GM21515 (cell line): ENCODE measurements at regions not wholly inside any gene's neighbourhood (a gene's known extent, or its start where the extent isn't known, plus 50 kb on each side); places are given as distances from the start of the nearest gene placed in this dataset.

ENCODE experiments used
- ATAC-seq: cut with Tn5 transposase; IDR thresholded peaks from one replicate; pipeline ENCODE4 v1.9.1; 2021; ENCODE audit not compliant: unreplicated experiment

- no peak for ATAC-seq
Measured at GRCh38 chr21:17422931-17423330, 89.9 kb upstream of the CXADR start.

DNA sequence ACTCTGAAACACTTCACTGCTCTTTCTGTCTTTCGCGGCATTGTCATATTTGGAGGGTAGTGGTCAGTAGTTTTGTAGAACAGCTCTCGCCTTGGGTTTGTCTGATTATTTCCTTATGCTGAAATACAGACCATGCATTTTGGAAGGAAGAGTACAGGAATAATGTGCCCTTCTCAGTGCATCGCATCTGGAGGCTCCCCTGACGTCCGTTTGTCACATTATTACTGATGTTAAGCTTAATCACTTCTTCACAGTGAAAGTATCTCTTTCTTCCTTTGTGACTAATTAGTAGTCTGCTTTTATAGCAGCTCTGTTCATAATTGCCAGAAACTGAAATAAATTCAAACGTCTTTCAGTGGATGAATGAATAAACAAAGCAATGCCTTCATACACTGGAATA lies 85.7 kb upstream of the CXADR start:
- no peak for ATAC-seq

- ATAC-seq = peak; percentile 91
Measured at GRCh38 chr21:17427831-17428483, 84.9 kb upstream of the CXADR start.

DNA sequence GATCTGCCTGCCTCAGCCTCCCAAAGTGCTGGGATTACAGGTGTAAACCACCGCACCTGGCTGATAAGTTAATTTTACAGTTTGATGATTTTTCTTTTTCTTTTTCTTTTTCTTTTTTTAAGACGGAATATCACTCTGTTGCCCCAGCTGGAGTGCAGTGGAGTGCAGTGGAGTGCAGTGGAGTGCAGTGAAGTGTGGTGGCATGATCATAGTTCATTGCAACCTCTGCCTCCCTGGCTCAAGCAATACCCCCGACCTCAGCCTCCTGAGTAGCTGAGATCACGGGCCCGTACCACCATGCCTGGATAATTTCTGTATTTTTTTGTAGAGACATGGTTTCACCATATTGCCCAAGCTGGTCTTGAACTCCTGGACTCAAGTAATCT lies 84.4 kb upstream of the CXADR start:
- ATAC-seq = peak; percentile 60

DNA sequence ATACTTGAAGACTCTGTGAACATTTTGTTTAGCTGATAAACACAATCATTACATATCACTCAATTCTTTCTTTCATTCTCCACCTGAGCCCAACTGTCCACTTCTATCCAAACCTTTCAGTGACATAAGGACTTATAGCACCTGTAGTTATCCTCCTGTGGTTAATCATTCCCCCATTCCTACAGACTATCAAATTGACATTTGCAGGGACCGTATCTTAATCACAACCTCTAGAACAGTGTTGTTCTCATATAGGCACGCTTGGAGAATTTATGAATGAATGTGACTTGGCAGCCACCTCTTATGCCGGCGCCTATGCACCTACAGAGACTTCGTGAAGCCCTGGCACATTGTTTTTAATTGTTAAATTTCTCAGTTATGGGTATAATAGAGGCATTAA lies 83.9 kb upstream of the CXADR start:
- ATAC-seq = no peak

GRCh38 chr21:17429936-17430335 lies 82.9 kb upstream of the CXADR start:
- ATAC-seq = no peak

GRCh38 chr21:17432732-17433057 lies 80.1 kb upstream of the CXADR start:
- ATAC-seq = no peak

- ATAC-seq = no peak
Measured at GRCh38 chr21:17433730-17434129, 79.1 kb upstream of the CXADR start.

DNA sequence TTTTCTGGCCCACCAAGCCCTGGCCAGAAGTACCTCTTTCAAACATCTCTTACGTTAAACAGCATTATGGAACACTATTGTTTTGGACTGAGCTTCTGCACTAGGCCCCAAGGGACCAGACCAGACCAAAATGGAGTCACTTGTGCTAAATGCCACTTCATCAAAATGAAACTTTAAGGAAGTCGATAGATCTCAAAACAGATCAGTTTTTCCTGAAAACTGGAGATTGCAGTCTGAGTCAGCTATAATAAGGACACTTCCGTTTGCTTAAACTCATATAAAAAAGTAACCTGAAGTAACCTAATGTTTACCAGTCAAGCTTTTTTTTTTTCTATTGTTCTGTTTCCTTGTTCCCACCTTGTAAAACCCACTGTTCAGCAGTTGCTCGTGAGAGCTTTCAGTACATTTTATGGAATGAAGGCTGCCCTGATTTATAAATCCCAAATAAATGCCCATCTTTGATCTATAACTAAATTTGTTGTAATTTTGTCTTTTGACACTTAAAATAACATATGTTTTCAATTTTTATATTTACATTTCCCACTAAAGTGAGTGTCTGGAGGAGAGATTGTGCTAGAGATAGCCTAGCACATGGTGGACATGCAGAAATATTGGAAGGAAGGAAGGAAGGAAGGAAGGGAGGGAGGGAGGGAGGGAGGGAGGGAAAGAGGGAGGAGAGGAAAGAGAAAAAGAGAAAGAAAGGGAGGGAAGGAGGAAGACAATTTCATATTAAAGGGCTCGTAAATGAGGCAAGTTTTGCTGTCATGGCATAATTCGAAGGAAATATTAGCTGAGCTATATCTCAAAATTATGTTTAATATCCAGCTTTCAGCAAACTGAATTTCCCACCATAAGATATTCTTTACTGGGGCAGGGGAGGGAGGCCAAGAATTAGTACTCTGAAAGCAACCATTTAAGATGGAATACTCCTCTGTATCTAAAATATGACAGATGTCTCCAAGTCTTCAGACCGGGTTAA lies 77.0 kb upstream of the CXADR start:
- ATAC-seq = no peak

GRCh38 chr21:17436626-17437111 lies 76.2 kb upstream of the CXADR start:
- no peak for ATAC-seq

DNA sequence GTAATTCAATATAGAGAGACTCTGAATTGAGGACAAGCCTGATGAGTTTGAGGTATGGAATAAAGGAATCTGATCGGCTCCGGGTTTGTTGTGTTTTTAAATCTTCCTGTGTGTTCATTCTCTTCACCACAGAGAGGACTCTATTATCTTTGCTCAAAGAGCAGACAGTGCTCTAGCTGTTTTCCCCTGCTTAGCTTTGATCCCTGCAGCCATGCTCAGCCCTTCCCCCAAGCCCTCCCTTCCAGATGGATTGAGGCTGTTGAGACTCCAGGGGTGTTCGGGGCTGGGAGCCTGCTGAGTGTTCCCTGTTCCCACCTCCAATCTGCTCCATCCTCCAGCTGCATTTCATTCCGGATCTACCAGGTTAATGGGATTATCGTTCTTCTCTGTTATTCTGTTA lies 74.2 kb upstream of the CXADR start:
- ATAC-seq = no peak

GRCh38 chr21:17440969-17441368 lies 71.9 kb upstream of the CXADR start:
- no peak for ATAC-seq

DNA sequence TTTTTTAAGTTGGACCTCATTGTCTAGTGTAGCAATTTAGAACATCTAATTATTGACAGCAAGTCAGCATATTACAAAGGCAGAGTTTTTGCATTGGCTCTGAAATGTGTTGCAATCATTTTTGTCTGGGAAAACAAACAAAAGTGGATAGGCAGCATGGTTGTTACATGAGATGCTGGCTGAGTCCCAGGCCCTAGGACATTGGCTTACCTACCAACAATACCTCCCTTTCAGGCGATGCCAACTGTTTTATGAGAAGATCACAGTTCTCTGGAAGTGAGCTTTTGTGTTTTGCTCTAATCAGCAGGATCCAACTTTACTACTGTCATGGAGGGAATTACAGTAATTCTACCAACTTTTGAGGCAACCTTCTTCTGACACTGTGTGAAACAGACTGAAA lies 71.5 kb upstream of the CXADR start:
- ATAC-seq = no peak

GRCh38 chr21:17442165-17442564 lies 70.7 kb upstream of the CXADR start:
- no peak for ATAC-seq

GRCh38 chr21:17444828-17445227 lies 68.0 kb upstream of the CXADR start:
- no peak for ATAC-seq

DNA sequence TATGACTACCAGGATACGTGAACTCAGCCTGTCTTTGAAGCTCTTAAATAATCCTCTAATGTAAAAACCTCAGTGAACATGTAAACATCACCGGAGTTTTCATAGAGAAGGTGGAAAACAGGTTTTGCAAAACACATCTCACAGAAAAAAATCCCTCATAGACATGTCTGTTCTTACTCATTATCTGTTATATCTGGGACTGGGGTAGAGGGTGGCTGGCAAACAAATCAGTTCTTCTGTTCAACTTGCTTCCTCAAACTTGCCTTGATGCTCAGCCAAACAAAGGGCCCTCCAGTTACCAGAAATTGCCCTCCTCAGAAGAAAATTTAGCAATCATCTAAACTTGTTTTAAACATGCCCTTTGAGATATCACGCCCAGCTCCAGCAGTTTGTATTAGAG lies 66.1 kb upstream of the CXADR start:
- no peak for ATAC-seq

DNA sequence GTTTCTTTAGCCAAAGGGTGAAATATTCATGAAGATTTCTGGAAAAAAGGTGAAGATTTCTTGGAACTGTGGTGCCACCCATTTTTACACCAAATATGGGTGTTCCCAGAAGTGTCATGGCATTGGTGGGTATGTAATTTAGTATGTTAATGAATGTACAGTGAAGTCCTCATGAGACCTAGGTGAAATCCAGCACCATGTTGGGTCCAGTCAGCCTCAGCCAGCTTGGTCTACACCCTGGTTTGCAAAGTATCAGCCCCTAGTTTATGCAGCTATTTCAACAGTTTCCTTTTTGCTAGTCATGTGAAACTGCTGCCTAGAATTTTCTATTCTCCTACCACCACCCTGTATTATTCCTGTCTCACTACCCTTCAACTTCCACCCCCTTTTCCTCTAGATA lies 63.1 kb upstream of the CXADR start:
- ATAC-seq = no peak

GRCh38 chr21:17451364-17451891 lies 61.4 kb upstream of the CXADR start:
- ATAC-seq = no peak

DNA sequence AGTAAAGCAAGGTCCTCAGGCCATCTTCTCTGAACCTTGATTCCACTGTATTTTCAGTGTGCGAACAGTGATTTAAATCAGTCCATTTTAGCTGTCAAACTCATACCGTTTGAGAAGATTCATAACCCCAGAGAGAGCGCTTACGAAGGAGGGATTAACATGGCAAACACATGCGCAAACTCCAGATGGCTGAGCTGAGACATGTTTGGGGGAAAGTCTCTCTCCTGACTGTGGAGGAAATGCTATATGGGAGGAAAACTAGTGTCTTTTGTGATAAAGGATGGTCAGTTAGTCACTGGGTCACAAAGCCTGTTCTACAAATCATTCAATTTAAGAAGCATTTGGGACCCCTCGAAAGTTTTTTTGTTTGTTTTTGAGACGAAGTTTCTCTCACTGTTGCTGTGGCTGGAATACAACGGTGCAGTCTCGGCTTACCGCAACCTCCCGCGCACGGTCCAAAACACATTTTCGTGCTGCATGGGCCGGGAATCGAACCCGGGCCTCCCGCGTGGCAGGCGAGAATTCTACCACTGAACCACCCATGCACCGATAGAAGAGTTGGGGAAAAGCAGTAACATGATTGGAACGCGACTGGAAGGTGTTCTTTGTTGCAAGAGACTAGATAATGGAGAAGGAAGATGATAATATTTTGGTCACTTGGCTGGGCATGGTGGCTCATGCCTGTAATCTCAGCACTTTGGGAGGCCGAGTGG lies 58.4 kb upstream of the CXADR start:
- no peak for ATAC-seq

DNA sequence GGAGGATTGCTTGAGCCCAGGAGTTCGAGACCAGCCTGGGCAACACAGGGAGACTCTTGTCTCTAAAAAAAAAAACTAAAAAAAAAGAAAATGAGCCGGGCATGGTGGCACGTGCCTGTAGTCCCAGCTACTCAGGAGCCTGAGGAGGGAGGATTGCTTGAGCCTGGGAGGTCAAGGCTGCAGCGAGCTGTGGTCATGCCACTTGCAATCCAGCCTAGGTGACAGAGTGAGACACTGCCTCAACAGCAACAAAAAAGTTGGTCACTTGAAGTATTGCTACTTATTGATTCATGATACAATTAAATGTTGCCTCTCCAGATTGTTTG lies 57.9 kb upstream of the CXADR start:
- no peak for ATAC-seq

GRCh38 chr21:17455451-17455850 lies 57.4 kb upstream of the CXADR start:
- no peak for ATAC-seq

- no peak for ATAC-seq
Measured at GRCh38 chr21:17458279-17458678, 54.6 kb upstream of the CXADR start.
